Right lobe of liver (tissue), 6 donors: ENCODE measurements at regions not wholly inside any gene's neighbourhood (a gene's known extent, or its start where the extent isn't known, plus 50 kb on each side); places are given as distances from the start of the nearest gene placed in this dataset.
"Not testable (repeated sequence)": the region's sequence is repeated elsewhere in the genome, so short reads cannot be mapped to it uniquely, and the experiment has no call there.

Experiments
- ATAC-seq, 4 donors: fragments of 200-7000 bp; cut with Tn5 transposase; one replicate each; pipeline ENCODE4 v1.9.1; 2020; ENCODE audit warnings: mild to moderate bottlenecking in 4 of 4, moderate library complexity in 4 of 4
- DNase-seq, 3 donors: peaks; one replicate each; pipeline ENCODE4 v3.0.0-alpha.2; 2020
- H3K27ac ChIP-seq, 3 donors: fragments of 200-600 bp; one replicate each; pipeline ENCODE4 v1.8.0; 2022
- H3K27me3 ChIP-seq, 2 donors: fragments of 200-600 bp; one replicate each; pipeline ENCODE4 v1.8.0; 2022
- H3K36me3 ChIP-seq, 4 donors: fragments of 200-600 bp; sonication (generic) in 1 of 4; one replicate each; pipeline versions ENCODE4 v1.5.1 to v1.8.0; 2017 to 2022; ENCODE audit warnings: control low read depth in 1 of 4
- H3K4me1 ChIP-seq, 4 donors: fragments of 200-600 bp; sonication (generic) in 1 of 4; one replicate each; pipeline versions ENCODE4 v1.5.1 to v1.8.0; 2017 to 2022; ENCODE audit warnings: control low read depth in 1 of 4
- H3K4me3 ChIP-seq, 3 donors: fragments of 200-600 bp; one replicate each; pipeline ENCODE4 v1.8.0; 2022
- H3K9me3 ChIP-seq, 4 donors: fragments of 200-600 bp; sonication (generic) in 1 of 4; one replicate each; pipeline versions ENCODE4 v1.5.1 to v1.8.0; 2017 to 2022; ENCODE audit warnings: control low read depth in 1 of 4
- CTCF ChIP-seq, 4 donors: fragments of 200-600 bp in 3 of 4; fragments of 450-650 bp in 1 of 4; IDR thresholded peaks; one replicate each; pipeline versions ENCODE4 v1.5.1 to v1.8.0; 2016 to 2022; ENCODE audit warnings: antibody characterized with exemption in 4 of 4, mild to moderate bottlenecking in 2 of 4
- POLR2A ChIP-seq: fragments of 450-650 bp; IDR thresholded peaks from one replicate; pipeline ENCODE4 v1.6.1; 2017; ENCODE audit warnings: antibody characterized with exemption, mild to moderate bottlenecking
- whole genome bisulfite sequencing: methylation state at CpG from one replicate; pipeline ENCODE4 v1.1.6; 2018; ENCODE audit warnings: low coverage, low lambda C conversion rate; ENCODE audit not compliant: insufficient coverage; ENCODE audit errors: missing lambda C conversion rate; 5-methylcytosine and 5-hydroxymethylcytosine counted together
- intact Hi-C, 2 donors: fragments of 100-400 bp; cut with DNase I; formaldehyde crosslinking; loops; one replicate each; pipeline versions ENCODE4 v1.11.2 to v1.14.1; 2022
- donor health status: DM: no; HTN: yes; CAD: no.
- donor health status: DM: no; HTN: no; CAD: no.
- donor health status: DM: no; HTN: no; CAD: no.
- donor health status: DM: no; HTN: yes; CAD: no.
- donor health status: DM: no; HTN: yes; CAD: no.

- intact Hi-C loops = no loop called here
- H3K4me3 ChIP-seq = no peak overlapping the region
- H3K9me3 ChIP-seq = no peaks in the 10 kb centered on the region
- DNase-seq (no peak), ATAC-seq (no peak)
- H3K27ac ChIP-seq = no peak overlapping the region
- H3K36me3 ChIP-seq = no peaks in the 10 kb centered on the region
- TF ChIP-seq CTCF (IDR thresholded peaks at IDR 0.05) (no peak), POLR2A (no peak)
- no peaks in the 10 kb centered on the region for H3K4me1 ChIP-seq
- WGBS = 77% methylated on average over 3 of the region's 3 CpGs
- no peaks in the 10 kb centered on the region for H3K27me3 ChIP-seq
Observed at GRCh38 chr7:124630395-124630794, 135.2 kb downstream of the GPR37 start.

GRCh38 chr7:124618871-124619270, 146.7 kb downstream of the GPR37 start:
- intact Hi-C loops = no loop called here
- DNase-seq (no peak), ATAC-seq (no peak)
- H3K4me1 ChIP-seq = no peaks in the 10 kb centered on the region
- H3K27me3 ChIP-seq = no peaks in the 10 kb centered on the region
- WGBS = 77% methylated on average over 1 of the region's 1 CpG
- H3K9me3 ChIP-seq = no peaks in the 10 kb centered on the region
- no peak overlapping the region for H3K4me3 ChIP-seq
- H3K36me3 ChIP-seq = no peaks in the 10 kb centered on the region
- H3K27ac ChIP-seq = no peak overlapping the region
- TF ChIP-seq POLR2A = no peak
- TF ChIP-seq CTCF (IDR thresholded peaks at IDR 0.05) = no peak

GRCh38 chr7:124618051-124618450, 147.5 kb downstream of the GPR37 start:
- ATAC-seq, H3K27me3 ChIP-seq, H3K4me3 ChIP-seq, H3K27ac ChIP-seq, H3K36me3 ChIP-seq, intact Hi-C loops, H3K4me1 ChIP-seq, DNase-seq, H3K9me3 ChIP-seq: not testable (repeated sequence)
- 72% methylated on average over 2 of the region's 2 CpGs for WGBS

DNA sequence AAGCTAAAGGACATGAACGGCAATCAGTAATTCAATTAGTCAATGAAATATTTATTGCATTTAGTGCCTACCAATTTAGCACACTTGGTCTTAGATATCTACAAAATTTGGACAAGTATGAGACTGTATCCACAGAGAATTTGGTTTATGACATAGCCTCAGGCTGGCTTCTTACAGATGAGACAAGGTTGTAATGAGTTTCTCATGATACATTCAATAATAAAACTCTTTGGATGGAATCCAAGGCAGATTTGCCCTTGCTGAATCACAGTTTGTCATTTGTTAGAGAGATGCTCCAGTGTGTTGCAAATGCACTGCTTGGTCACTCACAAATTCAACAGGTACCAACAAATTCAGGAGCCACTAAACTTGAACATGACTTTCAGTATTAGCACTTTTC, 162.5 kb downstream of the GPR37 start:
- WGBS = 73% methylated on average over 1 of the region's 1 CpG
- no peaks in the 10 kb centered on the region for H3K36me3 ChIP-seq
- no peaks in the 10 kb centered on the region for H3K4me1 ChIP-seq
- H3K27me3 ChIP-seq = no peaks in the 10 kb centered on the region
- intact Hi-C loops = no loop called here
- DNase-seq (no peak), ATAC-seq (no peak)
- no peaks in the 10 kb centered on the region for H3K9me3 ChIP-seq
- no peak overlapping the region for H3K27ac ChIP-seq
- H3K4me3 ChIP-seq = no peak overlapping the region
- TF ChIP-seq POLR2A = no peak
- TF ChIP-seq CTCF (IDR thresholded peaks at IDR 0.05) = no peak

- no peaks in the 10 kb centered on the region for H3K9me3 ChIP-seq
- H3K27me3 ChIP-seq = no peaks in the 10 kb centered on the region
- TF ChIP-seq POLR2A (no peak), CTCF (IDR thresholded peaks at IDR 0.05) (no peak)
- H3K36me3 ChIP-seq = no peaks in the 10 kb centered on the region
- no peaks in the 10 kb centered on the region for H3K4me1 ChIP-seq
- ATAC-seq (no peak), DNase-seq (no peak)
- intact Hi-C loops = no loop called here
- H3K27ac ChIP-seq = no peak overlapping the region
- no peak overlapping the region for H3K4me3 ChIP-seq
Observed at GRCh38 chr7:124597509-124597908, 168.1 kb downstream of the GPR37 start.
